ENCODE measurements at regions not wholly inside any gene's neighbourhood (a gene's known extent, or its start where the extent isn't known, plus 50 kb on each side); places are given as distances from the start of the nearest gene placed in this dataset.

GRCh38 chr10:8180360-8181109, 126.0 kb downstream of the GATA3 start:
- 87 to 89% methylated on average over 9 of the region's 9 CpGs for WGBS, 2 donors
- Histone ChIP-seq H3K9me3 (no peaks in the 10 kb centered on the region), H3K4me1 (no peaks in the 10 kb centered on the region), H3K4me3 (replicated peaks in 1 of 3) (no peak overlapping the region), H3K36me3 (no peaks in the 10 kb centered on the region), H3K27me3 (no peaks in the 10 kb centered on the region), H3K27ac (no peak overlapping the region)
- TF ChIP-seq POLR2A (IDR thresholded peaks at IDR 0.05): no peak
- no peak for TF ChIP-seq CTCF (IDR thresholded peaks at IDR 0.05)
- intact Hi-C loops (cut with DNase I): no loop called here
- no peak for DNase-seq

GRCh38 chr10:8181496-8182157, 127.1 kb downstream of the GATA3 start:
- no peak for TF ChIP-seq POLR2A (IDR thresholded peaks at IDR 0.05)
- TF ChIP-seq CTCF (IDR thresholded peaks at IDR 0.05): no peak
- H3K4me1 ChIP-seq: no peaks in the 10 kb centered on the region
- no peaks in the 10 kb centered on the region for H3K36me3 ChIP-seq
- H3K27ac ChIP-seq: no peak overlapping the region
- DNase-seq: peak; percentile 17 to 24
- H3K4me3 ChIP-seq (replicated peaks in 1 of 3): no peak overlapping the region
- H3K9me3 ChIP-seq: no peaks in the 10 kb centered on the region
- H3K27me3 ChIP-seq: no peaks in the 10 kb centered on the region
- intact Hi-C loops (cut with DNase I): no loop called here
- 70 to 72% methylated on average over 11 of the region's 11 CpGs for WGBS, 2 donors

- TF ChIP-seq CTCF (IDR thresholded peaks at IDR 0.05) (no peak), POLR2A (IDR thresholded peaks at IDR 0.05) (no peak)
- Histone ChIP-seq H3K4me1 (no peaks in the 10 kb centered on the region), H3K36me3 (no peaks in the 10 kb centered on the region), H3K9me3 (no peaks in the 10 kb centered on the region), H3K27ac (no peak overlapping the region), H3K27me3 (no peaks in the 10 kb centered on the region), H3K4me3 (replicated peaks in 1 of 3) (no peak overlapping the region)
- DNase-seq: no peak
- intact Hi-C loops (cut with DNase I): no loop called here
- WGBS, 2 donors: 75 to 86% methylated on average over 3 of the region's 3 CpGs
Observed at GRCh38 chr10:8182806-8183205, 128.3 kb downstream of the GATA3 start.

GRCh38 chr10:8183241-8183704, 128.8 kb downstream of the GATA3 start:
- H3K27me3 ChIP-seq: no peaks in the 10 kb centered on the region
- no peaks in the 10 kb centered on the region for H3K4me1 ChIP-seq
- DNase-seq: no peak
- intact Hi-C loops (cut with DNase I): no loop called here
- WGBS, 2 donors: 64 to 83% methylated on average over 5 of the region's 5 CpGs
- TF ChIP-seq CTCF (IDR thresholded peaks at IDR 0.05) (no peak), POLR2A (IDR thresholded peaks at IDR 0.05) (no peak)
- H3K9me3 ChIP-seq: no peaks in the 10 kb centered on the region
- H3K4me3 ChIP-seq (replicated peaks in 1 of 3): no peak overlapping the region
- no peak overlapping the region for H3K27ac ChIP-seq
- no peaks in the 10 kb centered on the region for H3K36me3 ChIP-seq

GRCh38 chr10:8187171-8187666, 132.7 kb downstream of the GATA3 start:
- Histone ChIP-seq H3K36me3 (no peaks in the 10 kb centered on the region), H3K4me3 (replicated peaks in 1 of 3) (no peak overlapping the region), H3K27ac (no peak overlapping the region), H3K9me3 (no peaks in the 10 kb centered on the region), H3K4me1 (no peaks in the 10 kb centered on the region), H3K27me3 (no peaks in the 10 kb centered on the region)
- intact Hi-C loops (cut with DNase I): no loop called here
- no peak for TF ChIP-seq POLR2A (IDR thresholded peaks at IDR 0.05)
- TF ChIP-seq CTCF (IDR thresholded peaks at IDR 0.05): no peak
- no peak for DNase-seq
- 96 to 98% methylated on average over 3 of the region's 3 CpGs for WGBS, 2 donors

Data from thyroid gland (tissue), 4 donors.